EH (cell line): ENCODE measurements at regions not wholly inside any gene's neighbourhood (a gene's known extent, or its start where the extent isn't known, plus 50 kb on each side); places are given as distances from the start of the nearest gene placed in this dataset.
"Not testable (repeated sequence)": the region's sequence is repeated elsewhere in the genome, so short reads cannot be mapped to it uniquely, and the experiment has no call there.

Source experiments
- DNase-seq: peaks from one replicate; pipeline ENCODE4 v3.0.0-alpha.2; 2015; ENCODE audit warnings: low read depth

DNA sequence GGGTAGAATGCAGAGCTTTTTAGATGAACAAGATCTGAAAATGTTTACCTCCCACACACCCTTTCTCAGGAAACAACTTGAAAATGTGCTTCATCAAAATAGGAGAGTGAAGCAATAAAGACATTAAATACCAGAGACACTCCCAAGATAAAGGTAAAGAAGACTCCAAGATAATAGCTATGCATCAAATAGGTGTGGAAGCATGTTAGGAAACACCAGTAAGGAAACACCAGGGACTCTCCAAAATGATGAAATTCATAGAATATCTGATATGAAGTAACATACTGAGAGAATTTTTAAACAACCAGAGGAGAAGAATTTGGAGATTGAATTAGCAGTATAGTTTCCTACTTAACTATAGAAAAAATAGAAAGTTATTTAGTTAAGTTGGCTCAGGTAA, 57.0 kb downstream of the OR10A6 start:
- DNase-seq = no peak

GRCh38 chr11:7872890-7873289, 58.2 kb downstream of the OR10A6 start:
- DNase-seq = no peak

DNA sequence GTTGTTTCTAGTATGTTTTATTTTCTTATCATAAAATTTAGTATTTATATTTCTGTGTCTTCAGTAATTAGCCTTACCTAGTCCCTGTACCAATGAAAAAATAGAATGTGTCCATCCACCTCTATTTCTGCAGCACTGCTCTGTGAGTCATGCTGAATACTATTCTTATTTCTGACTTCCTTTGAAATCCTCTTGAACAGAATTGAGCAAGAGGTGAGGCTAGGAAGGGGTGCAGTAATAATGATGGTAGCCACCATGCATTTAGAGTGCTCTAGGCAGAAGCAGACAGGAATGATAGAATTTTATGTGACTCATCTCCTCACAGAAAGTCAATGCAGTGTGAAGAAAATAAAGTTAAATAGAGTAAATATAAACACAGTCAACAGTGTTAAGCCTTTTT, 60.0 kb downstream of the OR10A6 start:
- DNase-seq = peak; percentile 20

DNA sequence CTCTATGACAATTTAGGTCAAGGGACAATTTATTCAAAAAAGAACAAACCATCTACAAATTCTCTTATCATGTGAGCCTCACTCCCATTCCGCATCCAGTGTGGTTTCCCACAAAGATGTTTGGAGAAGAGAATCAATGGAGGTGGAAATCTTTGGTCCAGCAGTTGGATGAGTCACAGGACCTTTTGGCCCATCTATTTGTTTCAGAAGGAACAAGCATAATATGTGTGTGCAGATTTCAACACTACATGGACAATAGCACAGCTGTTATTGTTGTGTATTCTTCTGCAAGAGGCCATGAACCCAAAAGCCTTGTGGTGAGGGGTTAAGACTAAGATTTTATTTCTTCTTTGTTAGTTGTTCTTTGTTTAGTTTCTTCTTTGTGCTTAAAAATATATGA, 61.6 kb downstream of the OR10A6 start:
- no peak for DNase-seq

DNA sequence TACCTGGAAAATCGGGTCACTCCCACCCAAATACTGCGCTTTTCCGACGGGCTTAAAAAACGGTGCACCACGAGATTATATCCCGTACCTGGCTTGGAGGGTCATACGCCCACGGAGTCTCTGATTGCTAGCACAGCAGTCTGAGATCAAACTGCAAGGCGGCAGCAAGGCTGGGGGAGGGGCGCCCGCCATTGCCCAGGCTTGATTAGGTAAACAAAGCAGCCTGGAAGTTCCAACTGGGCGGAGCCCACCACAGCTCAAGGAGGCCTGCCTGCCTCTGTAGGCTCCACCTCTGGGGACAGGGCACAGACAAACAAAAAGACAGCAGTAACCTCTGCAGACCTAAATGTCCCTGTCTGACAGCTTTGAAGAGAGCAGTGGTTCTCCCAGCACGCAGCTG, 64.5 kb upstream of the OR5P2 start:
- DNase-seq = not testable (repeated sequence)

DNA sequence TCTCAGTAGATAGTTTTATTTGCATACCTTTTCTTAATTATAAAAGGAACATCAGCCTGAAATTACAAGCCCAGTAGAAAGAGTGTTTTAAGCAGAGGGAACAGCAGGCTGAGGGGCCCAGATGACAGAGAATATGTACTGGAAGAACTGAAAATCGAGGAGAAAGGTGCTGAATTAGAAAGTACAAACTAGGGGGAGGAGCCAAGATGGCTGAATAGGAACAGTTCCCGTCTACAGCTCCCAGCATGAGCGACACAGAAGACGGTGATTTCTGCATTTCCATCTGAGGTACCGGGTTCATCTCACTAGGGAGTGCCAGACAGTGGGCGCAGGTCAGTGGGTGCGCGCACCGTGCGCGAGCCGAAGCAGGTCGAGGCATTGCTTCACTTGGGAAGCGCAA, 64.1 kb upstream of the OR5P2 start:
- not testable (repeated sequence) for DNase-seq

- DNase-seq = peak; percentile 2
Measured at GRCh38 chr11:7858006-7858405, 61.3 kb upstream of the OR5P2 start.

DNA sequence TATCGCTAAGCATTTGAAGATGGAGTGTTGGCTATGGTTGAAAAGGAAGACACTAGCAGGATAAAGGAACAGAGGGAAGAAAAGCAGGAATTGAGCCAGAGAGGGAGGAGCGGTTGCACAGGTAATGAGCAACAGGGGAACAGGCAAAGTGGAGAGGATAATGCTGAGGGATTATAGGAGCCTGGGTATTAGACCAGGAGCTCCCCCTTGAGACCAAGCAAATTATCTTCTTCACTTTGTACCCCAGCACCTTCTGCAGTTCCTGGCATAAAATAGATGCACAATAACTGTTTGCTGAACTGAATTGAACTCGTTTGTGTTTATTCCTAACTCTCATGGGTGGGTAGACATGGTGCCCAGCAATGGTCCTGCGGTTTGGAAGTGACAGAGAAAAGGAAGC, 54.6 kb upstream of the OR5P2 start:
- no peak for DNase-seq

DNA sequence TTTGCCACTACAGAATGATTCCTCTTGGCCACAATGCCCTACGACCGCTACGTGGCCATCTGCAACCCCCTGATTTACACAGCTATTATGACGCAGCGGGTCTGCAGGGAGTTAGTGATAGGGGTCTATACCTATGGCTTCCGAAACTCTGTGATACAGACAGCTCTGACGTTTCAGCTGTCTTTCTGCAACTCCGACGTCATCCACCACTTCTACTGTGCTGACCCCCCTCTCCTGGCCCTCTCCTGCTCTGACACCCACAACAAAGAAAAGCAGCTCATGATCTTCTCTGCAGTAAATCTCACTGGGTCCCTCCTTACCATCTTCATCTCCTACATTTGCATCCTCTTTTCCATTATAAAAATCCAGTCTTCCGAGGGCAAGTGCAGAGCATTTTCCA, 52.3 kb upstream of the OR5P2 start:
- no peak for DNase-seq
